ENCODE measurements at regions not wholly inside any gene's neighbourhood (a gene's known extent, or its start where the extent isn't known, plus 50 kb on each side); places are given as distances from the start of the nearest gene placed in this dataset.
"Not testable (repeated sequence)": the region's sequence is repeated elsewhere in the genome, so short reads cannot be mapped to it uniquely, and the experiment has no call there.

GRCh38 chr21:15932726-15933125, 202.9 kb downstream of the USP25 start:
- DNase-seq (ENCODE audit: low read depth, low spot score) = no peak

- no peak for DNase-seq (ENCODE audit: low read depth, low spot score)
Observed at GRCh38 chr21:15935530-15935929, 205.7 kb downstream of the USP25 start.

DNA sequence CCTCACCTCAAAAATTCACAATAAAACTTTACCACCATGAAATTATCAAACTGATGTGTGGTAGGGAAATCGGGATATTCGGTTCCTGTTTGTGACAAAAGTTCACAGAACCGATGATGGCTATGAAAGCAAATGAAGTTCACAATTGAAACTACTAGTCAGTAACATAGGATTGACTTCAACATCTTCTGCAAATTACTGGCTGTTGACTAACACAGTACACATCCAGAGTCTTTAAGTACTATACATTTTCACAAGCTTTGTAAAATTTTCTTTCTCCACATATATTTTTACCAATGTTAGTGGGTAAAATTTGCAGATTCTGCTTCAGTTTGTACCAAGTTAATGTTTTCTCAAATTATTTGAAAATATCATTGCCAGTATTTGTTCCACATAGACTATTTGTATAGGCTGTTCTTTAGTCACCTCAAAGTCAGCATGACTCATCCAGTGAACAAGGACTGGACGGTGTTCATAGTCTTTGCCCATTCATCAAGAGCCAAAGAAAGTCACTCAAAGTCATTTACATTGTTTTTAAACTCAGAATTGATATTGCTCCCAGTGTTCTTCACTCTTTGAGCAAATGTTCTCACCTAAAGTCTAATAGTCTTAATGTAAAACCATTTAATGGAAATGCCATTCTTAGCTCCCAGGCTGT, 213.4 kb downstream of the USP25 start:
- DNase-seq (ENCODE audit: low read depth, low spot score) = no peak

- DNase-seq (ENCODE audit: low read depth, low spot score) = no peak
Observed at GRCh38 chr21:15947677-15948076, 217.9 kb downstream of the USP25 start.

DNA sequence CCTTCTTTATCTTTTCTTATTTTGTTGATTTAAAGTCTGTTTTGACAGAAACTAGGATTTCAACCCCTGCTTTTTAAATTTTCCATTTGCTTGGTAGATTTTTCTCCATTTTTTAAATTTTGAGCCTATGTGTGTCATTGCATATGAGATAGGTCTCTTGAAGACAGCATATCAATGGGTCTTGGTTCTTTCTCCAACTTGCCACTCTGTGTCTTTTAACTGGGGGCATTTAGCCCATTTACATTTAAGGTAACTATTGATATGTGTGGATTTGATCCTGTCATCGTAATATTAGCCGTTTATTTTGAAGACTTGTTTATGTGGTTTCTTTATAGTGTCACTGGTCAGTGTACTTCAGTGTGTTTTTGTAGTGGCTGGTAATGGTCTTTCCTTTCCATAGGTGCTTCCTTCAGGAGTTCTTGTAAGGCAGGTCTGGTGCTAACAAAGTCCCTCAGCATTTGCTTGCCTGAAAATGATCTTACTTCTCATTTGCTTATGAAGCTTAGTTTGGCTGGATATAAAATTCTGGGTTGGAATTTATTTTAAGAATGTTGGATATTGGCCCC, 223.9 kb downstream of the USP25 start:
- DNase-seq (ENCODE audit: low read depth, low spot score) = no peak

DNA sequence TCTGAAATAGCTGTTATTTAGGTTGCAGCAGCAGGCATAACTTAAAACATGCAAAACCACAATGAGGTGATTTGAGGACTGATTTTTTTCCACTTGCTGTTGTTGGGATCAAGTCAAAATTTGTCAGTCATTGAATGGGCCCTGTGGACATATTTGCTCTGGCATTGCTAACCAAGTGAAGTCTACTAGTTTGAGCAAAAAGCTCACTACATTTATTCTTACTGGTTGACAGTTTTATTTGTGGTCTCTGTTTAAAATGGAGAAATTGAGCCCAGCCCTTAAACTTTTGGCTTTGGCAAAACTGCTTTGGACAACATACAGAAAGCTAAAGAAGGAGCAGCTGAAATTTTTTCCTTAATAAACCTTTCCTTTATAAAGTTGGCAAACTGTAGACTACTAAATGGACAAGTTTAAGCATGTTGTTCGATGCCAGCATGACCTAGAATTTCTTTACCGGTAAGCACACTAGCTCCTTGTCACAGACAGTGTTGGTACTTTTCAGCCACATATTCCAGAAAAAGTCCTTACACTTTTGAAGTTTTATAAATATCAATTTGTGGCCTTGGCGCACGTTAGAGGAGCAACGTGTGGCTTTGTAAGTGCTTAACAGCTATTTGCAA, 234.6 kb downstream of the USP25 start:
- DNase-seq (ENCODE audit: low read depth, low spot score) = no peak

DNA sequence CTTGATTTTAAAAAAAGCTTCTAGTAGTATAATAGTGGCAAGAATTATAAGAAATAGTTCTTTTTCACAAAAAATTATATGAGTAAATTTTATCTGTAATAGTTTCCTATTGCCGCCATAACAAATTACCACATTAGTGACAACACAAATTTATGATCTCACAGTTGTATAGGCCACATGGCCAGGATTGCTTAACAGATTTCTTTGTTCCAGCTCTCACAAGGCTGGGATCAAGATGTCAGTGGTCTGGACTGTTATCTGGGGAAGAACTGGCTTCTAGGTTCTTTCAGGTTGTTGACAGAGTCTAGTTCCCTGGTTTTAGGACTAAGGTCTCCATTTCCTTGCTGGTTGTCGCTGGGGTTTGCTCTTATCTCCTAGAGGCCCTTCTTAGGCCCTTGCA, 236.4 kb downstream of the USP25 start:
- DNase-seq (ENCODE audit: low read depth, low spot score) = no peak

GRCh38 chr21:15966651-15967050, 236.9 kb downstream of the USP25 start:
- DNase-seq (ENCODE audit: low read depth, low spot score) = no peak

DNA sequence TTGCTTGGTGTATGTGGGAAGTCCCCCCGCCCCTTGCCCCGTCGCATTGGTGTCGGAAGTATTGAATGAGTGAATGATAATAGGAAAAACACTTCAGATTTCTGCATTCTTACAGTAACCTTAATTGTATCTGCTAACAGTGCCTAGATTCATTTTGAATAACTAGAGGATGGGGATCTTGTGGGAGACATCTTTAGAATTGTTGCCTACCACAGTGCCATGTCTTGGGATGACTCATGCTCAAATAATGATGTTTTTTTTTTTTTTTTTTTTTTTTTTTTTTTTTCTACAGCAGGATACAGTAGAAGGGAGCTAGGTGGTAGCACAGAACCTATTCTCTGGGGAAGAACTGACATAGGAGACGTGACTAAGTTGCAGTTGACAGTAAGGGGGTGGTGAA, 237.9 kb downstream of the USP25 start:
- no peak for DNase-seq (ENCODE audit: low read depth, low spot score)

DNA sequence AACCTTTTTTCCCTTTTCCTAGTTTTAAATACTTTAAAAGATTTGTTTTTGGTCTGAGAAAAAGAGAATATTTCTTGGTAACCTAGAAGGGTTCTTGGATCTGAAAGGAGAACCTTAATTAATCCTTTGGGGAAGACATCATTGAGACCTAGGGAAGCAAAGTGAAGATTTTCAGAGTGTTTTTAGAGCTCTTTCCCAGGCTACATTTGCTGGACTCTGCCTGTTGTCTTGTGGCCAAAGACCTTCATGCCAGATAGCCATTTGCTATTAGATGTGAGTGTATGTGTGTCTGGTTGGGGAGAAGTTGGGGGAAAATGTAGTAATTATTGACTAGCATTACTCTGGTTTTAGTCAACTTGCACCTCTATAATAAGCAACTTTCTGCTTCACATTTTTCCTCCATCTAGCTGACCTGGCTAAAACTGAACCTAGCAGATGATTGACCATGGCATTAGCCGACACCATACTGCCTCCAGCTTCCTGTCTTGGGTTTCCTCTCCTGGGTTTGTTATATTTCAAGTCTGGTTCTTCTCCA, 239.1 kb downstream of the USP25 start:
- DNase-seq (ENCODE audit: low read depth, low spot score) = no peak

GRCh38 chr21:15976807-15977206, 247.0 kb downstream of the USP25 start:
- DNase-seq (ENCODE audit: low read depth, low spot score) = no peak

- DNase-seq (ENCODE audit: low read depth, low spot score) = no peak
Observed at GRCh38 chr21:15978215-15978738, 248.5 kb downstream of the USP25 start.

- not testable (repeated sequence) for DNase-seq (ENCODE audit: low read depth, low spot score)
Observed at GRCh38 chr21:15979493-15979892, 249.7 kb downstream of the USP25 start.

- no peak for DNase-seq (ENCODE audit: low read depth, low spot score)
Observed at GRCh38 chr21:15986277-15986676, 256.5 kb downstream of the USP25 start.

GRCh38 chr21:15992171-15992570, 262.4 kb downstream of the USP25 start:
- DNase-seq (ENCODE audit: low read depth, low spot score) = no peak

GRCh38 chr21:15993951-15994350, 264.2 kb downstream of the USP25 start:
- DNase-seq (ENCODE audit: low read depth, low spot score) = no peak

DNA sequence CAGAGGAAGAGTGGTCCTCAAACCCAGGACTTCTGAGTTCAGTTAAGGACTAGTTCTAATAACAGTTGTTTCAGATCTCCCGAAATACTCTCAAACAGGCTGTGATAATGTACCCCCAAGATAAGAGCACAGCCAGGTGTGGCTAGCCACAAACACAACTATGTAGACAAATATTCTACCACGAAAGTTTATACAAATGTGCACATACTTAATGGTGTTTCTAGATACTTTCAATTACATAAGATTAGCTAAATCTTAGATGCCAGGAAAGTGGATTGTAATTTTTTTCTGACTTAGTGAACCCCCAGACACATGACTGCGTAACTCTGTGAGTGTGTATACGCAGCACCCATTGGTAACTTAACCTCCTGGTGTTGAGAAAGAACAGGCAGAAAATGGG, 270.0 kb downstream of the USP25 start:
- DNase-seq (ENCODE audit: low read depth, low spot score) = no peak

DNA sequence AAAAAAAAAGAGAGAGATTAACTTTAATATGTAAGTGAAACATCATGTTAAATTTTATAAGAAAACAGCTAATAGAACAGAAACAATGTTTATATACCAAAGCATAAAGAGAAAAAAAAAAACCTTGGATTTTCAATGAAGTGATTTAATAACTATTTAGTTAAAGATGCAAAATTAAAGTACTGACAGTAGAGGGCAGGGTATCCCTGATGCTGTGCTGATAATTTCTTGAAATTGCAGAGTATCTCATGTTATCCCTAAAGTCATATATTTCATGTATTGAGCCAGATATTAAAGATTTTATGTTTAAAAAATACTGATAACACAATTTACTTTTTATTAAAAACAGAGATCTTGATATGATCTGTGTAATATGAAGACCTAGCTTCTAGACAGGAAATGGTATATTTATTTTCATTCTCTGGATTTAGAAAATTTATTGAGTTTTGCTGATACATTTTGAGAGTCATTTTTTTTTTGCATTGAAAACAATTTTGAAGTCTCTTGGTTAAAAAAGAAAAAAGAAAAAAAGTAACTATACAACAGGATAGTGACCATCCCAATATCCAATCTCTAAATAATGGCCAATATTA, 273.2 kb downstream of the USP25 start:
- no peak for DNase-seq (ENCODE audit: low read depth, low spot score)

DNA sequence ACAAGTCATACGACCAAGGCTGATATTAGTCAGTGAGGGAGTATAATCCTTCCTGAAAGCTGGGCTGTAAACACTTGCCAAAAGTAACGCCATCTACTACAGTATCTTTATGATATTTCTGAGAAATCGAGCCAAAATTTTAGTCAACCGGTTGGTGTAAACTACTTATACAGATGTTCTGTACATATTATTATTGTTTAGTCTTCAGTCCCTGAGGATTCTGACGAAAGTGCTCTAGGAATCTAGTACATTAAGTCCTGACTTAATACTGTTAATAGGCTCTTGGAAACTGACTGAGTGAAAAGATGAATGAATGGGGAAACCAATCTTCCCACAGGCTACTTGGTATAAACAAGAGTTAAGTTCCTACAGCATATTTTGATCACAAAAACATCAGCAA, 274.3 kb downstream of the USP25 start:
- no peak for DNase-seq (ENCODE audit: low read depth, low spot score)

DNA sequence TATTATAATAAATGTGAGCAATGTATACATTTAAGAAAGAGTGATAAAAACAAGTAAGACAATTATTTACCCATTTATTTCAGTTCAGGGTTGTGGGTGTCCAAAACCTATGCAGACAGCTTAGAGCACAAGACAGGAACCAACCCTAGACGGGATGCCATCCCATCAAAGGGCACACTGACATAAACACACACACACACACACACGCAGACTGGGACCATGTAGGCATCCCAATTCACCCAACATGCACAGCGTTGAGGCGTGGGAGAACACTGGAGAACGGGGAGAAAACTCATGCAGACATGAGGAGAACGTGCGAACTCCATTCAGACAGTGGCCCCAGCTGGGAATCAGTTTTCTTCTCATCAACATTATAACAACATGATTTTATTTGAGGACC, 274.7 kb downstream of the USP25 start:
- no peak for DNase-seq (ENCODE audit: low read depth, low spot score)

- DNase-seq (ENCODE audit: low read depth, low spot score) = no peak
Observed at GRCh38 chr21:16005996-16006395, 276.2 kb downstream of the USP25 start.

- no peak for DNase-seq (ENCODE audit: low read depth, low spot score)
Observed at GRCh38 chr21:16007943-16008342, 278.2 kb downstream of the USP25 start.

Data from iPS DF 19.7 (cell line).